ENCODE measurements at regions not wholly inside any gene's neighbourhood (a gene's known extent, or its start where the extent isn't known, plus 50 kb on each side); places are given as distances from the start of the nearest gene placed in this dataset.

DNA sequence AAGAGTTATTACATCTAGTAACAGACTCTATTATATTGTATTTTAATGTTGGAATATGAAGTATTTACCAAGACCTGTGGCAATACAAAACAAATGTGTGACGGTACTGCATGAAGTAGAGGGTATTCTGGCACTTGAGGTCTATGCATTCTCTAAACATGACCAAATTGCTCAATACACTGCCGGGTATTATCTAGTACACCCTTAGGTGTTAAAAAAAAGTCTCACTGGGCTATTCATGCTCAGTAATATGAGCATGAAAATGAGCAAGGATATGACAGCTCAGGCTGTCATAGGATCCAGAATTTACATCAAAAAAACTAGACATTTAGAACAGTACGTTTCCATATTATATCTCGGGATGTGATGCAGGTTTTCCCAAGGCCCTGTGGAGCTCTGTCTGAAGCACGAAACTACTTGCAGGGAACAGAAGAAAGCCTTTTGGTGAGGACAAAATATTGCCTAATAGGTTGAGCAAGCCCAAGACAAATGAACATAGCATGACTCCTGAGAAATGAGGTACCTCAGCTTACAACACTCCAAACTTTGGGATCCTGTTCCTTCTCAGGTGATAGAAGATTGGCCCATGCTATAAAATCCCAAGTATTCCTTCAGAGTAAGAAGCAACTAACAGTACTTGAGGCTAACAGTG is 74.1 kb upstream of the MAOA start:
- no peak for DNase-seq (ENCODE audit: low read depth)

DNA sequence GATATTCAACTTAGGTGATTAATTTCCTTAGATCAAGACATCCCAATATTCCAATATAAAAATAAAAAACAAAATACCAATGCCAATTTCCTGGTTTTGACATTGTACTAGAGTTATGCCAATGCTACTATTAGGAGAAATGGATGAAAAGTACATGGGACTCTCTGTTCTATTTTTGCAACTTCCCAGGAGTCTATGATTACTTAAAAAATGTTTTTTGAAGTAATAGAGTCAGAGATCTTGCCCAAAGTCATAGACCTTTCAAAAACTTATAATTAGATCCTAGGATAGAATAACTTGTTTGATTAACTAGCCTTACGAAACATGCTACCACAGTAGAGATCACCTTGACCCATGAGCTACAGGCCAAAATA is 73.6 kb upstream of the MAOA start:
- no peak for DNase-seq (ENCODE audit: low read depth)

DNA sequence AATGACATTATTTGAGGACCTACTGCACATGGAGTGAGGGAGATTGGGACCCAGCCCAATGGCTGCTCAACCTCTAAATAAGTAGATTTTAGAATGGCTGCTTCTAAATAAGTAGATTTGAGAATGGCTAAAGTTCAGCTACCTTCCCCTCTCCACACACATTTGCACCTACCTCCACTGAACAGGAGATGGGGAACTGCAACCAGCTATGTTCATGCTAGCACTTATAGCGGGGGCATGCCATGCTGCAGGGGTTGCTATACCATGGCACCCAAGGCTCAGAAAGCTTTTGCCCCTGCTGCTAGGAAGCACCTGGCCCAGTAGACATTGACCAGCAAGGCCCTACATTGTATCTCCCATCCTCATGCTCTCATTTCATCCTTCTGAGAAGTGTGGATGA is 70.2 kb upstream of the MAOA start:
- no peak for DNase-seq (ENCODE audit: low read depth)

DNA sequence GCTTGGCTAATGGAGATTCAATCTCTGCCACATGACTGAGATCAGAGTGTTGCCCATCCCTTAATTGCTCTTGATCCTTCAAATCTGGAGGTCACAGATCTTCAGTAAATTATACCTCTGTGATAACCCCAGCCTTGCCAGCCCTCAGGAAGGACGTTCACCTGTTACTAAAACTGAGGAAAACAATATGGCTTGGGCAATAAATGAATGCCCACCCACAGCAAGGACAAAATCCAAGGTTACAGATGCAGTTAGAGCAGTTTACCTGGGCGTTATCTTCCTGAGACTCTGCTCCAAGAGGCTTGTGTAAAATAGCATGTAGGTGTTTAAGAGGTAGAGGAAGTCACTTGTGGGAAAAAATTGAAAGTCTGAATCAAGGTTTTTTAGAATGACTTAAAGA is 69.3 kb upstream of the MAOA start:
- DNase-seq (ENCODE audit: low read depth), result no peak

DNA sequence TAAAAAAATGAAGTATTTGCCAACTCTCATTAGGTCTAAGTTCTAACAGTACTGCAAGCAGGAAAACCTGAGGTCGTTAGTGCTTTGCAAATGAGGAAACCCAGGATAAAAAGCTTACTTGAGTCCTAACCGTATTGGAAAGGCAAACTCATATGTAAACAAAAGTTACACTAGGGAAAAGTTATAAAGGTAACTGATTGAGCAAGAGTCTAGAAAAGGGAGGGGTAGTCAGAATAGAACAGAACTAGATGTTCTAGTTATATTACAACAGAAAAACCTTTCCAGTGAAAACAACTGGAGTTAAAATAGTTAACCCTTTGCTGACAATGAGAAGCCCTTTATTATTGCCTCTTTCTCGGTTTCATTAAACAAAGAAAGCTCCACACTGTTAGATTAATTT is 66.4 kb upstream of the MAOA start:
- DNase-seq (ENCODE audit: low read depth), result no peak

GRCh38 chrX:43590150-43590549 is 65.9 kb upstream of the MAOA start:
- no peak for DNase-seq (ENCODE audit: low read depth)

GRCh38 chrX:43592597-43592996 is 63.5 kb upstream of the MAOA start:
- no peak for DNase-seq (ENCODE audit: low read depth)

- DNase-seq (ENCODE audit: low read depth), result no peak
Measured at GRCh38 chrX:43595931-43596330, 60.2 kb upstream of the MAOA start.

DNA sequence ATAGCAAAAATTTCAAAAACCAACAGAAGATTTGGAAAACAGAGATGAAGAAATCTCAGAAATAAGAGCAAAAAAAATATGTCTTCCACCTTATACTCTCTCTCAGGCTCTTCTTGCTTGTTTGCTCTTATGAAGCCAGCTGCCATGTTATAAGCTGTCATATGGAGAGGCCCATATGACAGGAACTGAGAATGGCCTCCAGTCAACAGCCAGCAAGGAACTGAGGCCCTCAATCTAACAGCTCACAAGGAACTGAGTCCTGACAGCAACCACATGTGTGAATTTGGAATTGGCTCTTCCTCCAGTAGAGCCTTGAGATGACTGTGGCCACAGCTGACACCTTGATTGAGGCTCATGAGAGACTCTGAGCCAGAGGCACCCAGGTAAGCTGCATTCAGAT is 51.3 kb upstream of the MAOA start:
- DNase-seq (ENCODE audit: low read depth), result no peak

- DNase-seq (ENCODE audit: low read depth), result no peak
Measured at GRCh38 chrX:43605351-43605750, 50.7 kb upstream of the MAOA start.

All from stimulated activated CD8-positive, alpha-beta memory T cell treated with anti-CD3 and anti-CD28 coated beads, Interleukin-15, amount 100 ng/mL, for 1 hour (primary cell).